IMR-90 (cell line): ENCODE measurements at regions not wholly inside any gene's neighbourhood (a gene's known extent, or its start where the extent isn't known, plus 50 kb on each side); places are given as distances from the start of the nearest gene placed in this dataset.
A peak's percentile ranks its signal among the peaks of the same experiment; 100 is the strongest.

ENCODE experiments used
- ATAC-seq: fragments of 200-7000 bp; cut with Tn5 transposase; 2 replicates; pipeline ENCODE4 v1.9.1; 2020; ENCODE audit warnings: low read depth, mild to moderate bottlenecking, moderate library complexity
- BruUV-seq: library from RNA; stranded (reverse); fragments of 400-500 nt; replicated peaks from 2 replicates; lab custom pipeline; 2021; lab: Mats Ljungman, UMichigan
- CTCF ChIA-PET: fragments of 300-600 bp; formaldehyde crosslinking; extraction: SDS; loops from one replicate; lab custom pipeline; 2021; ENCODE audit warnings: antibody characterized with exemption; lab: Yijun Ruan, JAX
- POLR2A ChIA-PET: fragments of 300-600 bp; sonication (Branson Sonifier 250); formaldehyde crosslinking; loops from one replicate; lab custom pipeline; 2022; ENCODE audit warnings: antibody characterized with exemption; ENCODE audit not compliant: unreplicated experiment; lab: Charles Lee
- DNase-seq: peaks from one replicate; pipeline ENCODE4 v3.0.0; 2013
- H2AFZ ChIP-seq: replicated peaks from 2 replicates; pipeline ENCODE3; 2013; ENCODE audit warnings: low read length, mild to moderate bottlenecking; ENCODE audit not compliant: poor library complexity
- H2AK5ac ChIP-seq: 2 replicates; pipeline ENCODE4 v1.6.1; 2013; ENCODE audit warnings: low read depth, low read length, inconsistent platforms
- H2AK9ac ChIP-seq: replicated peaks from 2 replicates; pipeline ENCODE3; 2013; ENCODE audit warnings: mild to moderate bottlenecking, low read depth, low read length, moderate library complexity; ENCODE audit not compliant: poor library complexity
- H2BK120ac ChIP-seq: 2 replicates; pipeline ENCODE4 v1.6.1; 2013; ENCODE audit warnings: low read depth, low read length, inconsistent platforms
- H2BK15ac ChIP-seq: 3 replicates; pipeline ENCODE4 v1.6.1; 2013; ENCODE audit warnings: low read depth, low read length, inconsistent platforms
- H2BK20ac ChIP-seq: 2 replicates; pipeline ENCODE4 v1.6.1; 2013; ENCODE audit warnings: low read depth, mild to moderate bottlenecking, inconsistent platforms, low read length, moderate library complexity
- H2BK5ac ChIP-seq: 2 replicates; pipeline ENCODE4 v1.6.1; 2013; ENCODE audit warnings: mild to moderate bottlenecking, low read depth, low read length, inconsistent platforms; ENCODE audit not compliant: poor library complexity, severe bottlenecking
- H3K14ac ChIP-seq: replicated peaks from 2 replicates; pipeline ENCODE4 v1.6.1; 2013; ENCODE audit warnings: low read depth, low read length, inconsistent platforms
- H3K18ac ChIP-seq: 2 replicates; pipeline ENCODE4 v1.6.1; 2013; ENCODE audit warnings: low read depth, low read length, control low read depth
- H3K23ac ChIP-seq: 2 replicates; pipeline ENCODE4 v1.6.1; 2013; ENCODE audit warnings: low read depth, low read length, inconsistent platforms
- H3K27ac ChIP-seq: 2 replicates; pipeline ENCODE4 v1.5.1; 2013; ENCODE audit warnings: mild to moderate bottlenecking, control low read depth, low read length; ENCODE audit not compliant: insufficient read depth
- H3K27me3 ChIP-seq: 2 replicates; pipeline ENCODE4 v1.6.1; 2013; ENCODE audit warnings: low read length; ENCODE audit not compliant: control insufficient read depth, insufficient read depth
- H3K36me3 ChIP-seq: 2 replicates; pipeline ENCODE4 v1.6.1; 2013; ENCODE audit warnings: low read length, mixed read lengths; ENCODE audit not compliant: control insufficient read depth, insufficient read depth
- H3K4ac ChIP-seq: 2 replicates; pipeline ENCODE4 v1.6.1; 2013; ENCODE audit warnings: low read depth, low read length, inconsistent platforms
- H3K4me1 ChIP-seq: 2 replicates; pipeline ENCODE4 v1.6.1; 2013; ENCODE audit warnings: low read length, mixed read lengths; ENCODE audit not compliant: control insufficient read depth, insufficient read depth
- H3K4me2 ChIP-seq: 2 replicates; pipeline ENCODE4 v1.6.1; 2013; ENCODE audit warnings: low read depth, mild to moderate bottlenecking, control low read depth, low read length, moderate library complexity
- H3K4me3 ChIP-seq: 2 replicates; pipeline ENCODE4 v1.5.1; 2013; ENCODE audit warnings: low read depth, mild to moderate bottlenecking, control low read depth, low read length, moderate library complexity; ENCODE audit not compliant: insufficient read depth
- H3K56ac ChIP-seq: 2 replicates; pipeline ENCODE4 v1.6.1; 2013; ENCODE audit warnings: low read length, inconsistent platforms; ENCODE audit not compliant: insufficient read depth; ENCODE audit errors: extremely low read depth
- H3K79me1 ChIP-seq, 2 experiments: 2 replicates each; pipeline ENCODE4 v1.6.1; 2013; ENCODE audit warnings: low read length in 2 of 2, inconsistent platforms in 1 of 2, low read depth in 1 of 2
- H3K9ac ChIP-seq: 2 replicates; pipeline ENCODE4 v1.6.1; 2013; ENCODE audit warnings: low read depth, low read length, control low read depth
- H3K9me1 ChIP-seq: 2 replicates; pipeline ENCODE4 v1.6.1; 2013; ENCODE audit warnings: low read length, inconsistent platforms; ENCODE audit not compliant: insufficient read depth
- H3K9me3 ChIP-seq: 2 replicates; pipeline ENCODE4 v1.6.1; 2013; ENCODE audit warnings: low read length; ENCODE audit not compliant: control insufficient read depth, insufficient read depth
- H4K20me1 ChIP-seq: 2 replicates; pipeline ENCODE4 v1.6.1; 2013; ENCODE audit warnings: low read length, inconsistent platforms; ENCODE audit not compliant: insufficient read depth
- H4K5ac ChIP-seq: 2 replicates; pipeline ENCODE4 v1.6.1; 2013; ENCODE audit warnings: mild to moderate bottlenecking, low read depth, low read length, control low read depth
- H4K8ac ChIP-seq, 2 experiments: 2 replicates each; pipeline ENCODE4 v1.6.1; 2013; ENCODE audit warnings: low read depth in 2 of 2, low read length in 2 of 2, control low read depth in 1 of 2, inconsistent platforms in 1 of 2
- H4K91ac ChIP-seq: 2 replicates; pipeline ENCODE4 v1.6.1; 2013; ENCODE audit warnings: low read depth, low read length, inconsistent platforms; ENCODE audit not compliant: insufficient read depth
- NFE2L2 ChIP-seq: fragments of 150-350 bp; IDR thresholded peaks from 2 replicates; pipeline ENCODE4 v1.6.1; 2016; ENCODE audit warnings: low read depth, mild to moderate bottlenecking, low read length
- RFX5 ChIP-seq: IDR thresholded peaks from 2 replicates; pipeline ENCODE4 v1.8.0; 2012; ENCODE audit warnings: low read depth, mild to moderate bottlenecking, low read length, moderate library complexity
- WGBS, 2 experiments: methylation state at CpG; one replicate each; pipeline versions ENCODE4 v1.1.5 to v1.1.7; 2013; ENCODE audit warnings: missing lambda C conversion rate in 2 of 2; ENCODE audit not compliant: insufficient read length in 1 of 2; ENCODE audit errors: extremely low coverage in 2 of 2; 5-methylcytosine and 5-hydroxymethylcytosine counted together
- dilution Hi-C: fragments of 300-500 bp; cut with HindIII; formaldehyde crosslinking; loops from one replicate; pipeline ENCODE4 v1.14.3; 2018; ENCODE audit warnings: low sequenced_read_pairs; ENCODE audit not compliant: unreplicated experiment
- in situ Hi-C: fragments of 300-500 bp; cut with MboI; formaldehyde crosslinking; loops from 3 replicates; pipeline ENCODE4 v1.14.3; 2019; ENCODE audit warnings: low sequenced_read_pairs, inconsistent platforms, mixed read lengths
- intact Hi-C: fragments of 100-400 bp; cut with micrococcal nuclease; formaldehyde crosslinking; loops from 2 replicates; pipeline ENCODE4 v1.10.0; 2022

DNA sequence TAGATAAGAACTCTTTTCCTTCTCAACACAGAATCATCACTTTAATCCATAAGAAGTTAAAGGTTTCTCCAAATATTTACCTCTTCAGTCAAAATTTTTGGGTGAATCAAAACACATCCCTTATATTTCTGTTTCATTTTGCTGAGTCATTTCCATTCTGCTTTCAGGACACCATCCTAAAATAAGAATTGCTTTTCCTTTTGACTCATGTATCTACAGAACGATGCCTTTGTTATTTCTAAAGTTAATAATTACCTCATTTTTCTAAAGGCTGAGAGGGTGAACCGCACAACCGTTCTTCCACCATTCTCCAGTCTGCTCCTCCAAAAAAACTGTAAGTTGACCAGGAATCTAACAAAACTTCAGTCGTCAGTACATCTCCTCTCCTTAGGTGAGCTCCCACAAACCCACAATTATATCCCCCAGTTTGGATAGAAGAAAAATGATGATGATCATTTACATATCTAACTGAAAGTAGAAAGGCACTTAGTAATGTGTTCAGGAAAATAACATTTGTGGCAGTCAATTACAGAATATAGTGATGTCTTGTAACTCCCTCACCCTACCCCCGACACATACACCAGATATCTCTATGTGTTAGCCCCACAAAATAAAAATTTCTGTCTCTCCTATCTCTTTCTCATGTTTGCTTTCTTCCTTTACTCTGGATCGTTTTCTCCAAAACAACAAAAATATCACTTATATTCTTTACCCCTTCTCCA lies 162.5 kb downstream of the RAD51AP2 start:
- Histone ChIP-seq H3K4me3 (no peak overlapping the region), H4K20me1 (no peaks in the 10 kb centered on the region), H4K5ac (no peak overlapping the region), H3K9me3 (no peaks in the 10 kb centered on the region), H3K4ac (no peak overlapping the region), H2BK120ac (no peak overlapping the region), H3K9me1 (no peaks in the 10 kb centered on the region), H3K18ac (no peak overlapping the region), H3K4me1 (no peaks in the 10 kb centered on the region), H3K56ac (no peak overlapping the region), H3K4me2 (no peak overlapping the region), H2AK5ac (no peak overlapping the region), H4K8ac (no peak overlapping the region), H2AK9ac (no peak overlapping the region), H3K9ac (no peak overlapping the region), H2AFZ (no peak overlapping the region), H3K23ac (no peak overlapping the region), H3K27me3 (no peaks in the 10 kb centered on the region), H4K91ac (no peak overlapping the region), H2BK15ac (no peak overlapping the region), H3K79me1 (no peaks in the 10 kb centered on the region), H3K36me3 (no peaks in the 10 kb centered on the region), H3K14ac (no peak overlapping the region), H3K27ac (no peak overlapping the region), H2BK5ac (no peak overlapping the region), H2BK20ac (no peak overlapping the region)
- no peak for DNase-seq
- 57 to 100% methylated on average over 1 of the region's 6 CpGs for WGBS, 2 experiments
- dilution Hi-C loops (no loop called here), intact Hi-C loops (no loop called here), in situ Hi-C loops (no loop called here)
- CTCF ChIA-PET, result no interaction called here
- no peak for TF ChIP-seq RFX5
- peak; percentile 74 for TF ChIP-seq NFE2L2
- no peak for ATAC-seq
- POLR2A ChIA-PET, result no interaction called here
- BruUV-seq, result no TSS peak
